NCI-H510A treated with DMSO at 0.1 percent for 48 hours (cell line): ENCODE measurements at regions not wholly inside any gene's neighbourhood (a gene's known extent, or its start where the extent isn't known, plus 50 kb on each side); places are given as distances from the start of the nearest gene placed in this dataset.

Experiments used
- DNase-seq: peaks from one replicate; lab custom pipeline; 2025; lab: John Stamatoyannopoulos, UW

DNA sequence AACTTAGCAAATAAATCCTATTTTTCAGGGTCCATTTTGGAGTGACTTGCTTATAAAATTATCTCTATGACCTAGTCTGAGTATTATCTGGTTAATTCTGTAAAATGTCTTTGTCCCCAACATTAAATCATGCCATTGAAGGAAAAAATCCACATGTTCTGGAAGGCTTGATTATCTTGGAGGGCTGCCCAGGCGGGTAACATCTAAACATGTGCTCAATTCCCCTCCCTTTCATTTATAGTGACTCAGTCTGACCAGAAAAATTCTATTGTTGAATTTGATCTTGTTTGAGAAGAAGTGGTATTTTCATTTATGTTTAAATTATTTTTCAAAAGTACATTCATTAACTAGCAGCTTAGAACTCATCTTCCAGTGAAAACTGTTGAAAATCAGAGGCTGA, 55.4 kb upstream of the SLC10A7 start:
- no peak for DNase-seq

DNA sequence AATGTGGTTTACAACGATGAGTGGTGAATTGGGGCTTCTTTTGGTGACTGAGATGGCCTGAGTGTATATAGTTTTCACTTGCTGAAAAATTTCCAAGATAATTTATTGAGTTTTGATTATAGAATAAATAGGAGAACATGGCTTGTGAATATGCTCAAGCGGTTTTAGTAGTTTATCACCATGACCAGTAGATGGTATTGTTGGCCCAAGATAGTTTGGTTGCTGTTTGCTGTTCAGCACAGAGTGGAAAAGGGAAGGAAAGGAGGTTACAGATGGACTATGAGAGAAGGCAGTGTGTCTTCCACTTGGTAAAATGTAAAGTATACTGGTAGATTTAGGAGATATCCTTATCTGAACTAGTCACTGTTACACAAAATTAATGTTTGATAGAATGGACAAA, 55.8 kb upstream of the POU4F2 start:
- DNase-seq, result peak; percentile 9

DNA sequence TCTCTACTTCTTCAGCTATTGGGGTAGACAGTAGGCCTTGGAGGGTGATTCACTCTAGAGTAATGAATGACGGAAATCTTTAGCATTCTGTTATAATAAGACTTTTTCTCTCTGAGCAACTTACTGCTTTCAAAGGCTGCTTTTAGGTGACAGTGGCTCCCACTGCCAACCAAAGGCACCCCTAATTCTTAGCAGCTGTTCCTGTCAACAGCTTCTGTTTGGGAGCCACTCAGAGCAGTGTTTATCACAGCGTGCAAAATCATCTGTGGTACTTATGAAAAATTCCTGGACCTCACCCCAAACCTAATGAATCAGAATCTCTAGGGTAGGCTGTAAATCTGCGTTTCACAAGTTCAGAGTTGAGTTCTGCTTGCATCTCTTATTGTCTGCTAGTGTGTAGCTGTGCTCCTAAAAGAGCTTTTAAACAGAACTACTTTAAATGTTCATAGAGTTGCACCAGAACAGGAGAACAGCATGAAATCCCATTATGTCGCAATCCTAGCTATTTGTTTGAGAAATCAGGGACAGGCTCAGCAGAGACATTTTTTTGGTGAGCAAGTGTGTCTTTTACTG, 52.8 kb upstream of the POU4F2 start:
- no peak for DNase-seq
